ENCODE measurements at regions not wholly inside any gene's neighbourhood (a gene's known extent, or its start where the extent isn't known, plus 50 kb on each side); places are given as distances from the start of the nearest gene placed in this dataset.

- DNase-seq = no peak
Observed at GRCh38 chr16:86166414-86166813, 267.5 kb downstream of the IRF8 start.

GRCh38 chr16:86167061-86167460 lies 268.1 kb downstream of the IRF8 start:
- DNase-seq = no peak

GRCh38 chr16:86170720-86171119 lies 271.8 kb downstream of the IRF8 start:
- DNase-seq = no peak

GRCh38 chr16:86171329-86171728 lies 272.4 kb downstream of the IRF8 start:
- no peak for DNase-seq

- no peak for DNase-seq
Observed at GRCh38 chr16:86175816-86176215, 276.9 kb downstream of the IRF8 start.

GRCh38 chr16:86176462-86176861 lies 277.5 kb downstream of the IRF8 start:
- no peak for DNase-seq

GRCh38 chr16:86180244-86180643 lies 281.3 kb downstream of the IRF8 start:
- DNase-seq = no peak

GRCh38 chr16:86180780-86181179 lies 281.8 kb downstream of the IRF8 start:
- DNase-seq = no peak

- no peak for DNase-seq
Observed at GRCh38 chr16:86181526-86181925, 282.6 kb downstream of the IRF8 start.

- DNase-seq = no peak
Observed at GRCh38 chr16:86184185-86184584, 285.2 kb downstream of the IRF8 start.

- no peak for DNase-seq
Observed at GRCh38 chr16:86185089-86185488, 286.1 kb downstream of the IRF8 start.

GRCh38 chr16:86186313-86186712 lies 287.4 kb downstream of the IRF8 start:
- DNase-seq = no peak

GRCh38 chr16:86189934-86190333 lies 291.0 kb downstream of the IRF8 start:
- DNase-seq = no peak

- DNase-seq = no peak
Observed at GRCh38 chr16:86191663-86192062, 292.7 kb downstream of the IRF8 start.

GRCh38 chr16:86193528-86194193 lies 294.7 kb downstream of the IRF8 start:
- DNase-seq = no peak

- DNase-seq = peak; percentile 72
Observed at GRCh38 chr16:86195863-86196630, 297.1 kb downstream of the IRF8 start.

- DNase-seq = no peak
Observed at GRCh38 chr16:86196687-86197391, 297.9 kb downstream of the IRF8 start.

- no peak for DNase-seq
Observed at GRCh38 chr16:86198206-86199118, 299.5 kb downstream of the IRF8 start.

GRCh38 chr16:86199182-86199581 lies 300.2 kb downstream of the IRF8 start:
- no peak for DNase-seq

GRCh38 chr16:86199871-86200695 lies 301.1 kb downstream of the IRF8 start:
- DNase-seq = peak; percentile 44

- no peak for DNase-seq
Observed at GRCh38 chr16:86200722-86201121, 301.8 kb downstream of the IRF8 start.

- no peak for DNase-seq
Observed at GRCh38 chr16:86201746-86202145, 302.8 kb downstream of the IRF8 start.
